GM12878 (cell line): ENCODE measurements at regions not wholly inside any gene's neighbourhood (a gene's known extent, or its start where the extent isn't known, plus 50 kb on each side); places are given as distances from the start of the nearest gene placed in this dataset.

Source experiments
- ATAC-seq: fragments of 200-7000 bp; cut with Tn5 transposase; 3 replicates; pipeline ENCODE4 v1.9.1; 2020; ENCODE audit warnings: mild to moderate bottlenecking, moderate library complexity
- BruUV-seq: library from RNA; stranded (reverse); fragments of 400-500 nt; replicated peaks from 2 replicates; lab custom pipeline; 2021; lab: Mats Ljungman, UMichigan
- CTCF ChIA-PET: fragments of 300-600 bp; sonication (Branson Sonifier 250); formaldehyde crosslinking; extraction: SDS; loops from one replicate; lab custom pipeline; 2021; ENCODE audit warnings: inconsistent platforms; lab: Yijun Ruan, JAX
- POLR2A ChIA-PET: fragments of 350-600 bp; formaldehyde crosslinking; extraction: SDS; loops from one replicate; lab custom pipeline; 2021; ENCODE audit warnings: inconsistent platforms; lab: Charles Lee
- RAD21 ChIA-PET: fragments of 300-600 bp; sonication (Branson Sonifier 250); formaldehyde crosslinking; loops from one replicate; lab custom pipeline; 2023; ENCODE audit warnings: antibody characterized with exemption; ENCODE audit not compliant: unreplicated experiment; lab: Charles Lee
- SMC1A ChIA-PET: fragments of 300-600 bp; sonication (Branson Sonifier 250); formaldehyde crosslinking; loops from one replicate; lab custom pipeline; 2023; ENCODE audit not compliant: unreplicated experiment, uncharacterized antibody; lab: Charles Lee
- DNase-seq: peaks from one replicate; pipeline ENCODE4 v3.0.0-alpha.2; 2011; ENCODE audit warnings: low read depth, low spot score
- FAIRE-seq: peaks from 3 replicates; lab custom pipeline; 2011; peaks lifted over from hg19 to GRCh38; lab: Jason Lieb, UNC
- H2AFZ ChIP-seq: 2 replicates; pipeline ENCODE4 v1.6.0; 2011; ENCODE audit warnings: low read depth, low read length, control low read depth; ENCODE audit not compliant: control insufficient read depth
- H3K27ac ChIP-seq: 2 replicates; pipeline ENCODE4 v1.5.1; 2011; ENCODE audit warnings: control low read depth; ENCODE audit not compliant: control insufficient read depth, insufficient read depth
- H3K27me3 ChIP-seq, 2 experiments: replicated peaks in 1 of 2; 2 replicates each; pipeline versions ENCODE4 v1.6.0 to v1.6.1; 2011; ENCODE audit warnings: low read length in 1 of 2; ENCODE audit not compliant: control insufficient read depth in 2 of 2, insufficient read depth in 2 of 2
- H3K36me3 ChIP-seq, 2 experiments: 2 replicates each; pipeline ENCODE4 v1.5.1; 2011; ENCODE audit warnings: low read length in 1 of 2; ENCODE audit not compliant: control insufficient read depth in 2 of 2, insufficient read depth in 2 of 2
- H3K4me1 ChIP-seq: 2 replicates; pipeline ENCODE4 v1.6.1; 2011; ENCODE audit warnings: mild to moderate bottlenecking, low read length, moderate library complexity, mixed read lengths; ENCODE audit not compliant: control insufficient read depth, insufficient read depth
- H3K4me2 ChIP-seq: 2 replicates; pipeline ENCODE4 v1.6.0; 2011; ENCODE audit warnings: control low read depth; ENCODE audit not compliant: control insufficient read depth, insufficient read depth
- H3K4me3 ChIP-seq: fragments of 200-600 bp; sonication (generic); 2 replicates; pipeline ENCODE4 v1.5.1; 2016
- H3K79me2 ChIP-seq: 2 replicates; pipeline ENCODE4 v1.6.0; 2011; ENCODE audit warnings: low read length; ENCODE audit not compliant: control insufficient read depth, insufficient read depth
- H3K9ac ChIP-seq: 2 replicates; pipeline ENCODE4 v1.8.0; 2011; ENCODE audit warnings: low read length, control low read depth, mixed read lengths; ENCODE audit not compliant: control insufficient read depth, insufficient read depth
- H3K9me3 ChIP-seq: replicated peaks from 3 replicates; pipeline ENCODE4 v1.5.1; 2011; ENCODE audit warnings: mild to moderate bottlenecking, low read length; ENCODE audit not compliant: control insufficient read depth, insufficient read depth
- H4K20me1 ChIP-seq: 2 replicates; pipeline ENCODE4 v1.6.0; 2011; ENCODE audit not compliant: control insufficient read depth, insufficient read depth
- ASH2L ChIP-seq: fragments of 300-600, 200-600 bp; sonication (generic); IDR thresholded peaks from 2 replicates; pipeline ENCODE4 v1.6.1; 2017; ENCODE audit warnings: low read depth, mild to moderate bottlenecking, borderline replicate concordance
- BMI1 ChIP-seq: fragments of 450-650 bp; IDR thresholded peaks from 2 replicates; pipeline ENCODE4 v1.6.1; 2016; ENCODE audit warnings: mild to moderate bottlenecking, moderate library complexity, borderline replicate concordance
- EP300 ChIP-seq, 2 experiments: fragments of 150-350 bp in 1 of 2; IDR thresholded peaks; 2 replicates each; pipeline ENCODE4 v1.6.1; 2011 to 2012; ENCODE audit warnings: low read depth in 2 of 2, low read length in 2 of 2, borderline replicate concordance in 1 of 2, improper control_type of control experiment in 1 of 2, inconsistent platforms in 1 of 2; ENCODE audit not compliant: control insufficient read depth in 1 of 2
- IKZF2 ChIP-seq, 2 experiments: fragments of 450-650 bp; IDR thresholded peaks; 2 replicates each; pipeline ENCODE4 v1.6.1; 2017; ENCODE audit warnings: mild to moderate bottlenecking in 2 of 2, moderate library complexity in 2 of 2
- RFX5 ChIP-seq: IDR thresholded peaks from 2 replicates; pipeline ENCODE4 v1.6.1; 2011; ENCODE audit warnings: low read depth, low read length, improper control_type of control experiment
- SIX5 ChIP-seq: IDR thresholded peaks from 2 replicates; pipeline ENCODE4 v1.6.1; 2011; ENCODE audit warnings: mild to moderate bottlenecking, low read depth, low read length, moderate library complexity; ENCODE audit not compliant: severe bottlenecking
- SPI1 ChIP-seq: IDR thresholded peaks from 2 replicates; pipeline ENCODE4 v1.6.1; 2011; ENCODE audit warnings: low read depth, mild to moderate bottlenecking, low read length, moderate library complexity, borderline replicate concordance; ENCODE audit not compliant: insufficient read depth
- ZBED1 ChIP-seq: IDR thresholded peaks from 2 replicates; pipeline ENCODE4 v1.6.1; 2016; ENCODE audit warnings: borderline replicate concordance
- WGBS: methylation state at CpG from one replicate; pipeline ENCODE4 v1.1.6; 2016; ENCODE audit warnings: low lambda C conversion rate; ENCODE audit not compliant: insufficient replicate concordance, insufficient coverage; ENCODE audit errors: missing lambda C conversion rate; 5-methylcytosine and 5-hydroxymethylcytosine counted together
- in situ Hi-C: fragments of 300-500 bp; cut with MboI; formaldehyde crosslinking; loops from 9 replicates; pipeline ENCODE4 v1.14.3; 2018; ENCODE audit warnings: mixed read lengths
- intact Hi-C: fragments of 100-400 bp; cut with micrococcal nuclease; formaldehyde crosslinking; loops from one replicate; pipeline ENCODE4 v1.14.2; 2022; ENCODE audit not compliant: unreplicated experiment
- TF ChIP-seq, protein P1 (sequence below): IDR thresholded peaks from 2 replicates; pipeline ENCODE4 v1.6.1; 2011; ENCODE audit warnings: borderline replicate concordance, low read depth, mild to moderate bottlenecking, moderate library complexity, low read length; ENCODE audit not compliant: insufficient read depth, poor library complexity, severe bottlenecking
- TF ChIP-seq, protein P2 (sequence below): fragments of 450-650 bp; IDR thresholded peaks from 2 replicates; pipeline ENCODE4 v1.6.1; 2017; ENCODE audit warnings: mild to moderate bottlenecking, moderate library complexity

DNA sequence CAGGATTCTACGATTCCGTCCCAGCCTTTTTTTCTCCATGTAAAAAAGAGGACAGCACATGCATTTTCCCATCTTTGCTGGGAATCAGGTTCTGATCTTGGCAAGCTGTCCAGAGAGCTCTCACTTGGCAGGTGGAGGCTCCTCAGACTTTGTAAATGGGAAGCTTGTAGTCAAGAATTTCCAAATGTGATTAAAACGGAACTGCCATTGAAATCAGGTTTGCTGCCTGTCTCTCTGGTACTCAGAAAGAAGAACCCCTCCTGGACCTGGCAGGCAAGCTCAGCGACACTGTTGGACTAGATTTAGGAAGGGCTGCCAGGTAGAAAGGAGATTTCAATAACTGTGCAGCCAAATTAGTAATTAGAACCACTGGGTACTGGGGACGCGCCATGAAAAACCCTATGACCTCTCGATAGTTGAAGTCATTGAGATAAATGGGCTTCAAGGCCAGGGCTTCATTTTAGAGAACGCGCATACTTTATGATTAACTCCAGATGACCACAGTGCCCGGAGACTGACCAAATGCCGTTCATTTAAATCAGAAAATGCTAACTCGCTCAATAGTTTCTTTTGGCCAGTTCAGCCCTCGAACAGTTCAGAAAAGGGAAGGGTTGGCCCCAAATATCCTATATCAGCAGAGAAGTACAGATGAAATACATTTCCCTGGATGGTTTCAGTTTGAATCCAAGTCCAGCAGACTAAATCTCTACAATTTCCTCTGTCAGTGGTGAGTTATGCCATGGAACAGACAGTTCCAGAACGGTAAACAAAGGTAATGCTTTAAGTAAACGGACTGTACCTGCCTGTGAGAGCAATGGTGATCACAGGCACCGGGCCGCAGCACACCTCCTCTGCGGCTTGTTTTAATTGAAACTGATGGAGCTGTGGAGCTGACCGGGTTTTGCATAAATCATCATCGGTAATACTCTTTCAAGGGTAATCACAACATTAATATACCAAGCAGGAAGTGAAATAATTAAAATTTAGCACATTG lies 517.4 kb downstream of the RFC3 start:
- no peak overlapping the region for H3K27ac ChIP-seq
- no peaks in the 10 kb centered on the region; the same call in 2 of the 3 replicates for H3K9me3 ChIP-seq
- no peaks in the 10 kb centered on the region for H3K36me3 ChIP-seq
- ChIA-PET SMC1A (no interaction called here), CTCF (no interaction called here), POLR2A (interaction anchor here (1.2 kb wide), 1 partner anchor 17 kb away, joined by 3 read pairs; no protein-coding TSS in a partner anchor), RAD21 (no interaction called here)
- WGBS, result 58% methylated on average over 20 of the region's 20 CpGs
- DNase-seq, result no peak
- FAIRE-seq, result no peak
- in situ Hi-C loops (no loop called here), intact Hi-C loops (no loop called here)
- no peak overlapping the region for H3K4me2 ChIP-seq
- H3K9ac ChIP-seq, result no peak overlapping the region
- no peaks in the 10 kb centered on the region for H4K20me1 ChIP-seq
- TF ChIP-seq ASH2L, result no peak
- no peak for ATAC-seq
- no peaks in the 10 kb centered on the region for H3K79me2 ChIP-seq
- no peaks in the 10 kb centered on the region for H3K4me1 ChIP-seq
- no TSS peak for BruUV-seq
- no peaks in the 10 kb centered on the region for H3K27me3 ChIP-seq
- H3K4me3 ChIP-seq, result no peak overlapping the region
- H2AFZ ChIP-seq, result no peak overlapping the region

DNA sequence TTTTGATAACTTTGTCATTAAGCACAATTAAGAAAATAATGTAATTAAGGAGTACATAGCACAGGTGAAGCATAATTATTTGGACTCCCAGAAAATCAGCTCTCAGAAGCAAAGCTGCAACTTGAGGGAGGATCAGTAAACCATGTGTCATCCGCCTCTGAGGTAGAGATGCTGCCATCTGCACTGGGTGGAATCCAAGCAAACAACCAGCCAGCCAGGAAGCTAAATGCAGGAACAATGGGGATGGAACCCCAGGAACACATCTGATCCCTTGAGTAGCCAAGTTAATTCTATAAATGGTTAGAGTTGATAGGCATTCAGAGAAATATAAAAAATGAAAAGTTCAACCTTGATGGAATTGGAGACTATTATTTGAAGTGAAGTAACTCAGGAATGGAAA lies 520.2 kb downstream of the RFC3 start:
- no peak for ATAC-seq
- Histone ChIP-seq H3K4me1 (no peaks in the 10 kb centered on the region), H4K20me1 (no peaks in the 10 kb centered on the region), H3K36me3 (no peaks in the 10 kb centered on the region), H2AFZ (no peak overlapping the region), H3K27me3 (no peaks in the 10 kb centered on the region), H3K79me2 (no peaks in the 10 kb centered on the region), H3K4me2 (no peak overlapping the region), H3K9ac (no peak overlapping the region), H3K9me3 (no peaks in the 10 kb centered on the region; the same call in 2 of the 3 replicates), H3K27ac (no peak overlapping the region), H3K4me3 (no peak overlapping the region)
- 31% methylated on average over 1 of the region's 1 CpG for WGBS
- POLR2A ChIA-PET, result no interaction called here
- DNase-seq, result no peak
- in situ Hi-C loops, result no loop called here
- RAD21 ChIA-PET, result no interaction called here
- CTCF ChIA-PET, result no interaction called here
- BruUV-seq, result no TSS peak
- FAIRE-seq, result no peak
- SMC1A ChIA-PET, result no interaction called here
- intact Hi-C loops, result no loop called here
- TF ChIP-seq SPI1 (no peak), RFX5 (no peak), BMI1 (no peak), ZBED1 (no peak), SIX5 (no peak), EP300 (IDR thresholded peaks at IDR 0.05; ENCODE audit: borderline replicate concordance in 1 of 2, control insufficient read depth in 1 of 2, low read depth in 2 of 2, low read length in 2 of 2) (no peak), IKZF2 (IDR thresholded peaks at IDR 0.05) (no peak)
- TF ChIP-seq, protein P1, sequence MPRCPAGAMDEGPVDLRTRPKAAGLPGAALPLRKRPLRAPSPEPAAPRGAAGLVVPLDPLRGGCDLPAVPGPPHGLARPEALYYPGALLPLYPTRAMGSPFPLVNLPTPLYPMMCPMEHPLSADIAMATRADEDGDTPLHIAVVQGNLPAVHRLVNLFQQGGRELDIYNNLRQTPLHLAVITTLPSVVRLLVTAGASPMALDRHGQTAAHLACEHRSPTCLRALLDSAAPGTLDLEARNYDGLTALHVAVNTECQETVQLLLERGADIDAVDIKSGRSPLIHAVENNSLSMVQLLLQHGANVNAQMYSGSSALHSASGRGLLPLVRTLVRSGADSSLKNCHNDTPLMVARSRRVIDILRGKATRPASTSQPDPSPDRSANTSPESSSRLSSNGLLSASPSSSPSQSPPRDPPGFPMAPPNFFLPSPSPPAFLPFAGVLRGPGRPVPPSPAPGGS, result no peak
- TF ChIP-seq, protein P2, sequence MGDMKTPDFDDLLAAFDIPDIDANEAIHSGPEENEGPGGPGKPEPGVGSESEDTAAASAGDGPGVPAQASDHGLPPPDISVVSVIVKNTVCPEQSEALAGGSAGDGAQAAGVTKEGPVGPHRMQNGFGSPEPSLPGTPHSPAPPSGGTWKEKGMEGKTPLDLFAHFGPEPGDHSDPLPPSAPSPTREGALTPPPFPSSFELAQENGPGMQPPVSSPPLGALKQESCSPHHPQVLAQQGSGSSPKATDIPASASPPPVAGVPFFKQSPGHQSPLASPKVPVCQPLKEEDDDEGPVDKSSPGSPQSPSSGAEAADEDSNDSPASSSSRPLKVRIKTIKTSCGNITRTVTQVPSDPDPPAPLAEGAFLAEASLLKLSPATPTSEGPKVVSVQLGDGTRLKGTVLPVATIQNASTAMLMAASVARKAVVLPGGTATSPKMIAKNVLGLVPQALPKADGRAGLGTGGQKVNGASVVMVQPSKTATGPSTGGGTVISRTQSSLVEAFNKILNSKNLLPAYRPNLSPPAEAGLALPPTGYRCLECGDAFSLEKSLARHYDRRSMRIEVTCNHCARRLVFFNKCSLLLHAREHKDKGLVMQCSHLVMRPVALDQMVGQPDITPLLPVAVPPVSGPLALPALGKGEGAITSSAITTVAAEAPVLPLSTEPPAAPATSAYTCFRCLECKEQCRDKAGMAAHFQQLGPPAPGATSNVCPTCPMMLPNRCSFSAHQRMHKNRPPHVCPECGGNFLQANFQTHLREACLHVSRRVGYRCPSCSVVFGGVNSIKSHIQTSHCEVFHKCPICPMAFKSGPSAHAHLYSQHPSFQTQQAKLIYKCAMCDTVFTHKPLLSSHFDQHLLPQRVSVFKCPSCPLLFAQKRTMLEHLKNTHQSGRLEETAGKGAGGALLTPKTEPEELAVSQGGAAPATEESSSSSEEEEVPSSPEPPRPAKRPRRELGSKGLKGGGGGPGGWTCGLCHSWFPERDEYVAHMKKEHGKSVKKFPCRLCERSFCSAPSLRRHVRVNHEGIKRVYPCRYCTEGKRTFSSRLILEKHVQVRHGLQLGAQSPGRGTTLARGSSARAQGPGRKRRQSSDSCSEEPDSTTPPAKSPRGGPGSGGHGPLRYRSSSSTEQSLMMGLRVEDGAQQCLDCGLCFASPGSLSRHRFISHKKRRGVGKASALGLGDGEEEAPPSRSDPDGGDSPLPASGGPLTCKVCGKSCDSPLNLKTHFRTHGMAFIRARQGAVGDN, result no peak
